ENCODE measurements at regions not wholly inside any gene's neighbourhood (a gene's known extent, or its start where the extent isn't known, plus 50 kb on each side); places are given as distances from the start of the nearest gene placed in this dataset.

GRCh38 chr18:70754486-70754885 lies 465.6 kb downstream of the SOCS6 start:
- Histone ChIP-seq H3K4me3 (ENCODE audit: control insufficient read depth in 1 of 7, extremely low read depth in 1 of 7, insufficient read depth in 4 of 7, low read depth in 2 of 7, low read length in 6 of 7) (no peak overlapping the region), H3K36me3 (ENCODE audit: control insufficient read depth in 4 of 4, insufficient read depth in 4 of 4, low read length in 3 of 4) (no peaks in the 10 kb centered on the region), H3K9me3 (ENCODE audit: control extremely low read depth in 1 of 5, control insufficient read depth in 4 of 5, insufficient read depth in 2 of 5, low read depth in 1 of 5, low read length in 4 of 5) (peaks cover 0 to 5% (median 0%) of the 10 kb centered on the region in 5 experiments), H3K4me1 (ENCODE audit: control extremely low read depth in 1 of 4, control insufficient read depth in 4 of 4, insufficient read depth in 4 of 4, low read length in 3 of 4) (no peaks in the 10 kb centered on the region), H3K27me3 (replicated peaks in 2 of 5; ENCODE audit: control insufficient read depth in 4 of 5, insufficient read depth in 5 of 5, low read length in 4 of 5) (no peaks in the 10 kb centered on the region), H3K27ac (ENCODE audit: insufficient read depth in 1 of 2, low read depth in 1 of 2, low read length in 2 of 2, poor library complexity in 1 of 2, severe bottlenecking in 2 of 2) (no peak overlapping the region)
- POLR2A ChIA-PET = no interaction called here
- no peak for DNase-seq
- CTCF ChIA-PET = interaction anchor here (1.6 kb wide), 1 partner anchor 20 kb away, joined by 3 read pairs; no protein-coding TSS in a partner anchor
- 14% methylated on average over 1 of the region's 1 CpG for WGBS (ENCODE audit: insufficient coverage)

GRCh38 chr18:70732916-70733315 lies 444.1 kb downstream of the SOCS6 start:
- Histone ChIP-seq H3K9me3 (ENCODE audit: control extremely low read depth in 1 of 5, control insufficient read depth in 4 of 5, insufficient read depth in 2 of 5, low read depth in 1 of 5, low read length in 4 of 5) (peaks cover 0 to 5% (median 0%) of the 10 kb centered on the region in 5 experiments), H3K27me3 (replicated peaks in 2 of 5; ENCODE audit: control insufficient read depth in 4 of 5, insufficient read depth in 5 of 5, low read length in 4 of 5) (no peaks in the 10 kb centered on the region), H3K36me3 (ENCODE audit: control insufficient read depth in 4 of 4, insufficient read depth in 4 of 4, low read length in 3 of 4) (no peaks in the 10 kb centered on the region), H3K4me1 (ENCODE audit: control extremely low read depth in 1 of 4, control insufficient read depth in 4 of 4, insufficient read depth in 4 of 4, low read length in 3 of 4) (peaks cover 0 to 3% (median under 1%) of the 10 kb centered on the region in 4 experiments), H3K4me3 (ENCODE audit: control insufficient read depth in 1 of 7, extremely low read depth in 1 of 7, insufficient read depth in 4 of 7, low read depth in 2 of 7, low read length in 6 of 7) (no peak overlapping the region), H3K27ac (ENCODE audit: insufficient read depth in 1 of 2, low read depth in 1 of 2, low read length in 2 of 2, poor library complexity in 1 of 2, severe bottlenecking in 2 of 2) (no peak overlapping the region)
- 100% methylated on average over 1 of the region's 4 CpGs for WGBS (ENCODE audit: insufficient coverage)
- no peak for DNase-seq
- CTCF ChIA-PET = no interaction called here
- POLR2A ChIA-PET = no interaction called here

GRCh38 chr18:70732188-70732587 lies 443.3 kb downstream of the SOCS6 start:
- Histone ChIP-seq H3K4me1 (ENCODE audit: control extremely low read depth in 1 of 4, control insufficient read depth in 4 of 4, insufficient read depth in 4 of 4, low read length in 3 of 4) (peaks cover 0 to 7% (median 2%) of the 10 kb centered on the region in 4 experiments), H3K9me3 (ENCODE audit: control extremely low read depth in 1 of 5, control insufficient read depth in 4 of 5, insufficient read depth in 2 of 5, low read depth in 1 of 5, low read length in 4 of 5) (peaks cover 0 to 5% (median 0%) of the 10 kb centered on the region in 5 experiments), H3K27ac (ENCODE audit: insufficient read depth in 1 of 2, low read depth in 1 of 2, low read length in 2 of 2, poor library complexity in 1 of 2, severe bottlenecking in 2 of 2) (no peak overlapping the region), H3K27me3 (replicated peaks in 2 of 5; ENCODE audit: control insufficient read depth in 4 of 5, insufficient read depth in 5 of 5, low read length in 4 of 5) (no peaks in the 10 kb centered on the region), H3K4me3 (ENCODE audit: control insufficient read depth in 1 of 7, extremely low read depth in 1 of 7, insufficient read depth in 4 of 7, low read depth in 2 of 7, low read length in 6 of 7) (no peak overlapping the region), H3K36me3 (ENCODE audit: control insufficient read depth in 4 of 4, insufficient read depth in 4 of 4, low read length in 3 of 4) (no peaks in the 10 kb centered on the region)
- DNase-seq = no peak
- POLR2A ChIA-PET = no interaction called here
- WGBS (ENCODE audit: insufficient coverage) = 96% methylated on average over 4 of the region's 8 CpGs
- CTCF ChIA-PET = no interaction called here

- H3K4me1 ChIP-seq (ENCODE audit: control extremely low read depth in 1 of 4, control insufficient read depth in 4 of 4, insufficient read depth in 4 of 4, low read length in 3 of 4) = no peaks in the 10 kb centered on the region
- no peak for DNase-seq
- H3K9me3 ChIP-seq (ENCODE audit: control extremely low read depth in 1 of 5, control insufficient read depth in 4 of 5, insufficient read depth in 2 of 5, low read depth in 1 of 5, low read length in 4 of 5) = no peaks in the 10 kb centered on the region
- no peaks in the 10 kb centered on the region for H3K36me3 ChIP-seq (ENCODE audit: control insufficient read depth in 4 of 4, insufficient read depth in 4 of 4, low read length in 3 of 4)
- no peaks in the 10 kb centered on the region for H3K27me3 ChIP-seq (replicated peaks in 2 of 5; ENCODE audit: control insufficient read depth in 4 of 5, insufficient read depth in 5 of 5, low read length in 4 of 5)
- H3K4me3 ChIP-seq (ENCODE audit: control insufficient read depth in 1 of 7, extremely low read depth in 1 of 7, insufficient read depth in 4 of 7, low read depth in 2 of 7, low read length in 6 of 7) = no peak overlapping the region
- no peak overlapping the region for H3K27ac ChIP-seq (ENCODE audit: insufficient read depth in 1 of 2, low read depth in 1 of 2, low read length in 2 of 2, poor library complexity in 1 of 2, severe bottlenecking in 2 of 2)
- WGBS (ENCODE audit: insufficient coverage) = 100% methylated on average over 2 of the region's 5 CpGs
- ChIA-PET CTCF (no interaction called here), POLR2A (no interaction called here)
These were observed 431.8 kb downstream of the SOCS6 start for GRCh38 chr18:70720607-70721006.

- peak in 2 of 3 donors; percentile 16 to 43 for DNase-seq
- Histone ChIP-seq H3K4me3 (ENCODE audit: control insufficient read depth in 1 of 7, extremely low read depth in 1 of 7, insufficient read depth in 4 of 7, low read depth in 2 of 7, low read length in 6 of 7) (no peak overlapping the region), H3K36me3 (ENCODE audit: control insufficient read depth in 4 of 4, insufficient read depth in 4 of 4, low read length in 3 of 4) (no peaks in the 10 kb centered on the region), H3K27me3 (replicated peaks in 2 of 5; ENCODE audit: control insufficient read depth in 4 of 5, insufficient read depth in 5 of 5, low read length in 4 of 5) (no peaks in the 10 kb centered on the region), H3K27ac (ENCODE audit: insufficient read depth in 1 of 2, low read depth in 1 of 2, low read length in 2 of 2, poor library complexity in 1 of 2, severe bottlenecking in 2 of 2) (no peak overlapping the region), H3K4me1 (ENCODE audit: control extremely low read depth in 1 of 4, control insufficient read depth in 4 of 4, insufficient read depth in 4 of 4, low read length in 3 of 4) (no peaks in the 10 kb centered on the region), H3K9me3 (ENCODE audit: control extremely low read depth in 1 of 5, control insufficient read depth in 4 of 5, insufficient read depth in 2 of 5, low read depth in 1 of 5, low read length in 4 of 5) (peaks cover 0 to 3% (median 1%) of the 10 kb centered on the region in 5 experiments)
- POLR2A ChIA-PET = no interaction called here
- WGBS (ENCODE audit: insufficient coverage) = no CpG with 5 or more reads among the region's 3 CpGs
- CTCF ChIA-PET = no interaction called here
These were observed 420.9 kb downstream of the SOCS6 start for GRCh38 chr18:70709720-70710119.

GRCh38 chr18:70709144-70709543 lies 420.3 kb downstream of the SOCS6 start:
- ChIA-PET CTCF (no interaction called here), POLR2A (no interaction called here)
- no peak overlapping the region for H3K27ac ChIP-seq (ENCODE audit: insufficient read depth in 1 of 2, low read depth in 1 of 2, low read length in 2 of 2, poor library complexity in 1 of 2, severe bottlenecking in 2 of 2)
- DNase-seq = peak in 2 of 3 donors; percentile 70 to 85
- no peak overlapping the region for H3K4me3 ChIP-seq (ENCODE audit: control insufficient read depth in 1 of 7, extremely low read depth in 1 of 7, insufficient read depth in 4 of 7, low read depth in 2 of 7, low read length in 6 of 7)
- H3K4me1 ChIP-seq (ENCODE audit: control extremely low read depth in 1 of 4, control insufficient read depth in 4 of 4, insufficient read depth in 4 of 4, low read length in 3 of 4) = no peaks in the 10 kb centered on the region
- no peaks in the 10 kb centered on the region for H3K27me3 ChIP-seq (replicated peaks in 2 of 5; ENCODE audit: control insufficient read depth in 4 of 5, insufficient read depth in 5 of 5, low read length in 4 of 5)
- peaks cover 0 to 2% (median 1%) of the 10 kb centered on the region in 5 experiments for H3K9me3 ChIP-seq (ENCODE audit: control extremely low read depth in 1 of 5, control insufficient read depth in 4 of 5, insufficient read depth in 2 of 5, low read depth in 1 of 5, low read length in 4 of 5)
- H3K36me3 ChIP-seq (ENCODE audit: control insufficient read depth in 4 of 4, insufficient read depth in 4 of 4, low read length in 3 of 4) = no peaks in the 10 kb centered on the region
- 57% methylated on average over 2 of the region's 4 CpGs for WGBS (ENCODE audit: insufficient coverage)

- DNase-seq = no peak
- WGBS (ENCODE audit: insufficient coverage) = 100% methylated on average over 3 of the region's 3 CpGs
- POLR2A ChIA-PET = no interaction called here
- Histone ChIP-seq H3K36me3 (ENCODE audit: control insufficient read depth in 4 of 4, insufficient read depth in 4 of 4, low read length in 3 of 4) (no peaks in the 10 kb centered on the region), H3K4me3 (ENCODE audit: control insufficient read depth in 1 of 7, extremely low read depth in 1 of 7, insufficient read depth in 4 of 7, low read depth in 2 of 7, low read length in 6 of 7) (no peak overlapping the region), H3K27me3 (replicated peaks in 2 of 5; ENCODE audit: control insufficient read depth in 4 of 5, insufficient read depth in 5 of 5, low read length in 4 of 5) (no peaks in the 10 kb centered on the region), H3K4me1 (ENCODE audit: control extremely low read depth in 1 of 4, control insufficient read depth in 4 of 4, insufficient read depth in 4 of 4, low read length in 3 of 4) (no peaks in the 10 kb centered on the region), H3K27ac (ENCODE audit: insufficient read depth in 1 of 2, low read depth in 1 of 2, low read length in 2 of 2, poor library complexity in 1 of 2, severe bottlenecking in 2 of 2) (no peak overlapping the region), H3K9me3 (ENCODE audit: control extremely low read depth in 1 of 5, control insufficient read depth in 4 of 5, insufficient read depth in 2 of 5, low read depth in 1 of 5, low read length in 4 of 5) (no peaks in the 10 kb centered on the region)
- CTCF ChIA-PET = no interaction called here
These were observed 417.1 kb downstream of the SOCS6 start for GRCh38 chr18:70705831-70706416.
